ENCODE measurements at regions not wholly inside any gene's neighbourhood (a gene's known extent, or its start where the extent isn't known, plus 50 kb on each side); places are given as distances from the start of the nearest gene placed in this dataset.

DNA sequence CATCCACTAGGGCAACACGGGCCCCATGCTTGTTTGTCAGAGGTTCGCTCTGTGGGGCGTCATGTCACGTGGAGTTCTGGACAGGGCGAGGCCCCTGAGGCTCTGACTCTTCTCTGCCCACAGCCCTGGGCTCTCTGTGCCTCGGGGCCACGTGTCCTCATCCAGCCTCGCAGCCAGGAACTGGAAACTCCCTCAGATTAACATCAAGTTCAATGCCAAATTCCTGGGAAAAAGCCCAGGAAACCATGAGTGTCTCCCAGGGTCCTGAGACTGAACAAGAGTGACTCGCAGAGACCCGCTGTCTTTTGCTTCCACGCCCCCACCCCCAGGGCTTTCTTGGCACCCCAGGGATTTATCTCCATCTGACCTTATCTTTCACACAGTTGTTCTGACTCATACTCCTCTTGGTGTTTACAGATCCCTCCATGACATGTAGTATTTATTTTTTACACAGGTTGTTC is 174.0 kb upstream of the PIEZO2 start:
- Histone ChIP-seq H3K36me3 (ENCODE audit: low read length) (no peaks in the 10 kb centered on the region), H3K79me2 (ENCODE audit: insufficient read depth, low read length) (no peaks in the 10 kb centered on the region), H3K4me3 (ENCODE audit: insufficient read depth, low read length, poor library complexity, severe bottlenecking) (no peak overlapping the region), H3K27ac (ENCODE audit: low read depth, low read length) (no peak overlapping the region), H3K9me2 (replicated peaks; ENCODE audit: insufficient read depth, low read length) (no peaks in the 10 kb centered on the region), H3K9me3 (ENCODE audit: insufficient read depth, low read length) (no peaks in the 10 kb centered on the region), H3F3A (ENCODE audit: insufficient read depth) (no peaks in the 10 kb centered on the region), H3K4me2 (ENCODE audit: low read depth, low read length, poor library complexity, severe bottlenecking) (no peak overlapping the region), H3K9ac (ENCODE audit: low read length) (no peak overlapping the region), H4K20me1 (ENCODE audit: low read depth, low read length) (no peaks in the 10 kb centered on the region), H2AFZ (ENCODE audit: low read depth, low read length, severe bottlenecking) (no peak overlapping the region), H3K27me3 (ENCODE audit: low read length) (no peaks in the 10 kb centered on the region)
- TF ChIP-seq, protein P1, sequence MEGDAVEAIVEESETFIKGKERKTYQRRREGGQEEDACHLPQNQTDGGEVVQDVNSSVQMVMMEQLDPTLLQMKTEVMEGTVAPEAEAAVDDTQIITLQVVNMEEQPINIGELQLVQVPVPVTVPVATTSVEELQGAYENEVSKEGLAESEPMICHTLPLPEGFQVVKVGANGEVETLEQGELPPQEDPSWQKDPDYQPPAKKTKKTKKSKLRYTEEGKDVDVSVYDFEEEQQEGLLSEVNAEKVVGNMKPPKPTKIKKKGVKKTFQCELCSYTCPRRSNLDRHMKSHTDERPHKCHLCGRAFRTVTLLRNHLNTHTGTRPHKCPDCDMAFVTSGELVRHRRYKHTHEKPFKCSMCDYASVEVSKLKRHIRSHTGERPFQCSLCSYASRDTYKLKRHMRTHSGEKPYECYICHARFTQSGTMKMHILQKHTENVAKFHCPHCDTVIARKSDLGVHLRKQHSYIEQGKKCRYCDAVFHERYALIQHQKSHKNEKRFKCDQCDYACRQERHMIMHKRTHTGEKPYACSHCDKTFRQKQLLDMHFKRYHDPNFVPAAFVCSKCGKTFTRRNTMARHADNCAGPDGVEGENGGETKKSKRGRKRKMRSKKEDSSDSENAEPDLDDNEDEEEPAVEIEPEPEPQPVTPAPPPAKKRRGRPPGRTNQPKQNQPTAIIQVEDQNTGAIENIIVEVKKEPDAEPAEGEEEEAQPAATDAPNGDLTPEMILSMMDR (IDR thresholded peaks at IDR 0.05; ENCODE audit: insufficient read depth, low read length, poor library complexity, severe bottlenecking): no peak
- no peak for TF ChIP-seq EZH2phosphoT487 (conservative IDR thresholded peaks at IDR 0.05; ENCODE audit: low read length)

DNA sequence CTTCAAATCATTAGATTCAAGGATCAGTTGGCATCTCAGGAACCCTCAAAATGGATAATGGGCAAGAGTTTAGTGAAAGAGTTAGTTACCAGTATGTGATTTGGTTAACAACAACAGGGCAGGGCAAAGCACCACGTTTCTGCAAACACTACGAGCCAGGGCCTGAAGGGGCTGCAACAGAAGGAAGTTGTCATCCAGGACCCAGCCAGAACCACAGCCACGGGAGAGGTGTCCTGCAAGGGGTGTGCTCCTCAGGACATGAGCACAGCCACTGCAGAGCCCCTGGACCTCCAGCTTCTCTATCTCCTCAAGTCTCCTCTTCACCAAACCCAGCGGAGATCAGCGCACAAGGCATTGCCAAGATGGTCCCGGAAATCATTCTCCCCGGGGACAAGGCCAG is 173.3 kb upstream of the PIEZO2 start:
- no peaks in the 10 kb centered on the region for H3K9me2 ChIP-seq (replicated peaks; ENCODE audit: insufficient read depth, low read length)
- no peaks in the 10 kb centered on the region for H3K9me3 ChIP-seq (ENCODE audit: insufficient read depth, low read length)
- no peak for TF ChIP-seq EZH2phosphoT487 (conservative IDR thresholded peaks at IDR 0.05; ENCODE audit: low read length)
- TF ChIP-seq, protein P1 (IDR thresholded peaks at IDR 0.05; ENCODE audit: insufficient read depth, low read length, poor library complexity, severe bottlenecking): no peak
- H3K36me3 ChIP-seq (ENCODE audit: low read length): no peaks in the 10 kb centered on the region
- H2AFZ ChIP-seq (ENCODE audit: low read depth, low read length, severe bottlenecking): no peak overlapping the region
- H4K20me1 ChIP-seq (ENCODE audit: low read depth, low read length): no peaks in the 10 kb centered on the region
- H3K4me3 ChIP-seq (ENCODE audit: insufficient read depth, low read length, poor library complexity, severe bottlenecking): no peak overlapping the region
- H3K27ac ChIP-seq (ENCODE audit: low read depth, low read length): no peak overlapping the region
- H3F3A ChIP-seq (ENCODE audit: insufficient read depth): no peaks in the 10 kb centered on the region
- no peaks in the 10 kb centered on the region for H3K79me2 ChIP-seq (ENCODE audit: insufficient read depth, low read length)
- H3K4me2 ChIP-seq (ENCODE audit: low read depth, low read length, poor library complexity, severe bottlenecking): no peak overlapping the region
- H3K27me3 ChIP-seq (ENCODE audit: low read length): no peaks in the 10 kb centered on the region
- H3K9ac ChIP-seq (ENCODE audit: low read length): no peak overlapping the region

DNA sequence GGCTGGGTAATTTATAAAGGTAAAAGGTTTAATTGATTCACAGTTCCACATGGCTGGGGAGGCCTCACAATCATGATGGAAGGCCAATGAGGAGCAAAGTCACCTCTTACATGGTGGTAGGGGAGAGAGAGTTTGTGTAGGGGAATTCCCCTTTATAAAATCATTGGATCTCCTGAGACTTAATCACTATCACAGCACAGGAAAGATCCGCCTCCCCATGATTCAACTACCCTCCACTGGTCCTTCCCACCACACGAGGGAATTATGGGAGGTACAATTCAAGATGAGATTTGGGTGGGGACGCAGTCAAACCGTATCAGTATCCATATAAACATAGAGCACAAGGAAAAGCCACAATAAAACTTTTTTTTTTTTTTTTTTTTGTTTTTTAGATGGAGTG is 172.6 kb upstream of the PIEZO2 start:
- H3K9me2 ChIP-seq (replicated peaks; ENCODE audit: insufficient read depth, low read length): no peaks in the 10 kb centered on the region
- no peak overlapping the region for H3K4me2 ChIP-seq (ENCODE audit: low read depth, low read length, poor library complexity, severe bottlenecking)
- no peaks in the 10 kb centered on the region for H3K36me3 ChIP-seq (ENCODE audit: low read length)
- no peaks in the 10 kb centered on the region for H3K27me3 ChIP-seq (ENCODE audit: low read length)
- TF ChIP-seq, protein P1 (IDR thresholded peaks at IDR 0.05; ENCODE audit: insufficient read depth, low read length, poor library complexity, severe bottlenecking): no peak
- no peak for TF ChIP-seq EZH2phosphoT487 (conservative IDR thresholded peaks at IDR 0.05; ENCODE audit: low read length)
- H3K9ac ChIP-seq (ENCODE audit: low read length): no peak overlapping the region
- H3K4me3 ChIP-seq (ENCODE audit: insufficient read depth, low read length, poor library complexity, severe bottlenecking): no peak overlapping the region
- no peaks in the 10 kb centered on the region for H3K79me2 ChIP-seq (ENCODE audit: insufficient read depth, low read length)
- no peaks in the 10 kb centered on the region for H3F3A ChIP-seq (ENCODE audit: insufficient read depth)
- H3K9me3 ChIP-seq (ENCODE audit: insufficient read depth, low read length): no peaks in the 10 kb centered on the region
- H4K20me1 ChIP-seq (ENCODE audit: low read depth, low read length): no peaks in the 10 kb centered on the region
- H3K27ac ChIP-seq (ENCODE audit: low read depth, low read length): no peak overlapping the region
- no peak overlapping the region for H2AFZ ChIP-seq (ENCODE audit: low read depth, low read length, severe bottlenecking)

Data from SU-DHL-6 (cell line).